ENCODE measurements at regions not wholly inside any gene's neighbourhood (a gene's known extent, or its start where the extent isn't known, plus 50 kb on each side); places are given as distances from the start of the nearest gene placed in this dataset.

DNA sequence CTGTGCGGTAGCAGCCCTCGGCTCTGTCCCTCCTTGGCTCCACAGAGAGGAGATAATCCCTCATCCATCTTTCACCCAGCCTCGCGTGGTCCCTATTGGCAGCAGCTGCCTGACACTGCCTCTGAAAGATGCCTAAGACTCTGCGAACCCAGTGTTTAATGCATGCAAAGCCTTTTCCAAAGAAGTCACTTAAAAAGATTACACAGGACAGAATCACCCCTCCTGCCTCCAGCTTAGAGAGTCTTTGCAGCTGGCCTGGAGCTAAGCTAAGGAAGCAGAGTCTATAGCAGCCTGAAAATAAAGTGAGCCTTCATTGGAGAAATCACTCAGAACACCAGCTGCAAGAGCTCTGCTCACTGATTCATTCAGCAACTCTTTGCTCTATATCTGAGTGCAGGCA is 247.2 kb downstream of the SHQ1 start:
- no peak overlapping the region for H3K27ac ChIP-seq (ENCODE audit: insufficient read length, low read depth, low read length)

More for the DNA sequence above, 247.2 kb downstream of the SHQ1 start:
- H4K91ac ChIP-seq (ENCODE audit: insufficient read length, low read depth, low read length), result no peak overlapping the region
- H3K79me2 ChIP-seq (ENCODE audit: insufficient read depth, low read length), result no peaks in the 10 kb centered on the region
- H3K4ac ChIP-seq (ENCODE audit: low read depth, low read length), result no peak overlapping the region
- H2AFZ ChIP-seq (ENCODE audit: low read length), result no peak overlapping the region
- H3K14ac ChIP-seq (ENCODE audit: insufficient read depth, low read length), result no peak overlapping the region
- H2BK12ac ChIP-seq (ENCODE audit: insufficient read length, low read depth, low read length), result no peak overlapping the region
- no peak overlapping the region for H3T11ph ChIP-seq (ENCODE audit: low read length)
- peaks cover 13% of the 10 kb centered on the region for H3K27me3 Mint-ChIP-seq (ENCODE audit: low read depth)
- no peak overlapping the region for H2BK20ac ChIP-seq (ENCODE audit: low read depth, low read length, poor library complexity, severe bottlenecking)
- no peaks in the 10 kb centered on the region for H4K20me1 ChIP-seq (ENCODE audit: control insufficient read depth, insufficient read depth, insufficient read length)
- no peak overlapping the region for H2BK5ac ChIP-seq (ENCODE audit: insufficient read length, low read length)
- H4K8ac ChIP-seq (replicated peaks; ENCODE audit: insufficient read length, low read depth, low read length), result no peak overlapping the region
- no peaks in the 10 kb centered on the region for H3K79me1 ChIP-seq (ENCODE audit: insufficient read depth, low read depth, low read length, poor library complexity, severe bottlenecking)
- H3K9me3 ChIP-seq (ENCODE audit: control insufficient read depth, low read depth, low read length), result no peaks in the 10 kb centered on the region
- peaks cover 2% of the 10 kb centered on the region; the same call in 1 of the 2 replicates for H3K4me1 ChIP-seq (ENCODE audit: insufficient read depth, low read length)
- H3K56ac ChIP-seq (ENCODE audit: insufficient read length, low read depth, low read length), result no peak overlapping the region
- peaks cover 21 to 23% of the 10 kb centered on the region in 2 experiments for H3K4me1 Mint-ChIP-seq
- no peak overlapping the region for H2BK120ac ChIP-seq (ENCODE audit: low read depth, low read length, poor library complexity, severe bottlenecking)
- WGBS (ENCODE audit: extremely low coverage, insufficient read length, low lambda C conversion rate), result no CpG with 5 or more reads among the region's 5 CpGs
- H3K23me2 ChIP-seq (ENCODE audit: insufficient read length, low read depth, low read length, poor library complexity, severe bottlenecking), result no peaks in the 10 kb centered on the region
- no peak overlapping the region for H2AK5ac ChIP-seq (ENCODE audit: insufficient read length, low read length)
- no peak overlapping the region for H3K18ac ChIP-seq (ENCODE audit: insufficient read length, low read depth, low read length)
- TF ChIP-seq, protein P1, sequence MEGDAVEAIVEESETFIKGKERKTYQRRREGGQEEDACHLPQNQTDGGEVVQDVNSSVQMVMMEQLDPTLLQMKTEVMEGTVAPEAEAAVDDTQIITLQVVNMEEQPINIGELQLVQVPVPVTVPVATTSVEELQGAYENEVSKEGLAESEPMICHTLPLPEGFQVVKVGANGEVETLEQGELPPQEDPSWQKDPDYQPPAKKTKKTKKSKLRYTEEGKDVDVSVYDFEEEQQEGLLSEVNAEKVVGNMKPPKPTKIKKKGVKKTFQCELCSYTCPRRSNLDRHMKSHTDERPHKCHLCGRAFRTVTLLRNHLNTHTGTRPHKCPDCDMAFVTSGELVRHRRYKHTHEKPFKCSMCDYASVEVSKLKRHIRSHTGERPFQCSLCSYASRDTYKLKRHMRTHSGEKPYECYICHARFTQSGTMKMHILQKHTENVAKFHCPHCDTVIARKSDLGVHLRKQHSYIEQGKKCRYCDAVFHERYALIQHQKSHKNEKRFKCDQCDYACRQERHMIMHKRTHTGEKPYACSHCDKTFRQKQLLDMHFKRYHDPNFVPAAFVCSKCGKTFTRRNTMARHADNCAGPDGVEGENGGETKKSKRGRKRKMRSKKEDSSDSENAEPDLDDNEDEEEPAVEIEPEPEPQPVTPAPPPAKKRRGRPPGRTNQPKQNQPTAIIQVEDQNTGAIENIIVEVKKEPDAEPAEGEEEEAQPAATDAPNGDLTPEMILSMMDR (conservative IDR thresholded peaks at IDR 0.05), result no peak
- no peak overlapping the region for H3K9ac ChIP-seq (ENCODE audit: extremely low read depth, insufficient read length, low read length)
- no peaks in the 10 kb centered on the region for H3K27me3 ChIP-seq (ENCODE audit: insufficient read depth, low read length)
- no peak for DNase-seq
- H2BK15ac ChIP-seq (ENCODE audit: low read depth, low read length), result no peak overlapping the region
- no peak overlapping the region for H4K5ac ChIP-seq (ENCODE audit: insufficient read length, low read depth, low read length)
- H3K4me3 Mint-ChIP-seq, result no peak overlapping the region
- no peaks in the 10 kb centered on the region; a peak in 1 of 5 replicates for H3K9me3 Mint-ChIP-seq
- H3K4me2 ChIP-seq (ENCODE audit: insufficient read depth, insufficient read length, low read length), result no peak overlapping the region
- no peak overlapping the region; a peak in 1 of 7 replicates for H3K27ac Mint-ChIP-seq
- no peak overlapping the region for H3K23ac ChIP-seq (ENCODE audit: insufficient read length, low read depth, low read length)
- no peaks in the 10 kb centered on the region; a peak in 1 of 7 replicates for H3K36me3 Mint-ChIP-seq (ENCODE audit: insufficient read depth in 1 of 3, low read depth in 3 of 3)

All from H9 (cell line).